ENCODE measurements at regions not wholly inside any gene's neighbourhood (a gene's known extent, or its start where the extent isn't known, plus 50 kb on each side); places are given as distances from the start of the nearest gene placed in this dataset.
"Not testable (repeated sequence)": the region's sequence is repeated elsewhere in the genome, so short reads cannot be mapped to it uniquely, and the experiment has no call there.

- DNase-seq: peak; percentile 13
Observed at GRCh38 chr6:87755708-87756671, 54.0 kb upstream of the AKIRIN2 start.

DNA sequence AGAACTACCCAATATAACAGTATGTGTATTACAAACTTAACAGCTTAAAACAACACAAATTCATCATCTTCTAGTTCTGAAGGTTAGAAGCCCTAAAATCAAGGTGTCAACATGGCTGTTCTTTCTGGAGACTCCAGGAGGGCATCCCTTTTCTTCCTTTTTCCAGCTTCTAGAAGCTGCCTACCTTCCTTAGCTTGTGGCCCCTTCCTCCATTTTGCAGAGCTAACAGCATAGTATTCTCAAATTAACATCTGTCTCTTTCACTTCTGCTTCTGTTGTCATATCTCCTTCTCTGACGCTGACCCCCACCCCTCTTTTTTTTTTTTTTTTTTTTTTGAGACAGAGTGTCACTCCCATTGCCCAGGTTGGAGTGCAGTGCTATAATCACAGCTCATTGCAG is 52.8 kb upstream of the AKIRIN2 start:
- DNase-seq: no peak

- DNase-seq: no peak
Observed at GRCh38 chr6:87753131-87753685, 51.2 kb upstream of the AKIRIN2 start.

DNA sequence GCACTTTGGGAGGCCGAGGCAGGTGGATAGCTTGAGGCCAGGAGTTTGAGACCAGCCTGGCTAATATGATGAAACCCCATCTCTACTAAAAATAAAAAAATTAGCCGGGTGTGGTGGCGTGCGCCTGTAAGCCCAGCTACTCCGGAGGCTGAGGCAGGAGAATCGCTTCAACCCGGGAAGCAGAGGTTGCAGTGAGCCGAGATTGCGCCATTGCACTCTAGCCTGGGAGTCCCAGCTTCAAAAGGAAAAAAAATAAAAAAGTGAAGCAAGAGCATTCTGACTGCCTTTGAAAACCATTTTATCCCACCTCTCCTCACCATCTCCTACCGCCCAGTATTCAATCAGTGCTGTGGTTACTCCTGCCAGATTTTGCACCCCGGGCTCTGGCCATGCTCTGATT is 50.5 kb upstream of the AKIRIN2 start:
- DNase-seq: not testable (repeated sequence)

Data from stimulated activated CD4-positive, alpha-beta T cell treated with anti-CD3 and anti-CD28 coated beads, Interleukin-15, amount 100 ng/mL, for 24 hours (primary cell).